ENCODE measurements at regions not wholly inside any gene's neighbourhood (a gene's known extent, or its start where the extent isn't known, plus 50 kb on each side); places are given as distances from the start of the nearest gene placed in this dataset.

- intact Hi-C loops (cut with DNase I), result no loop called here
- Histone ChIP-seq H3K27ac (no peak overlapping the region), H3K36me3 (no peaks in the 10 kb centered on the region), H3K4me1 (no peaks in the 10 kb centered on the region), H3K27me3 (no peaks in the 10 kb centered on the region), H3K4me3 (no peak overlapping the region), H3K9me3 (no peaks in the 10 kb centered on the region)
- no peak for TF ChIP-seq CTCF (IDR thresholded peaks at IDR 0.05)
- ATAC-seq (no peak), DNase-seq (no peak)
Observed at GRCh38 chr5:97636766-97637165, 453.7 kb upstream of the RIOK2 start.

- H3K27me3 ChIP-seq, result no peaks in the 10 kb centered on the region
- DNase-seq (no peak), ATAC-seq (no peak)
- H3K9me3 ChIP-seq, result no peaks in the 10 kb centered on the region
- no peaks in the 10 kb centered on the region for H3K4me1 ChIP-seq
- TF ChIP-seq CTCF (IDR thresholded peaks at IDR 0.05), result no peak
- intact Hi-C loops (cut with DNase I), result no loop called here
- no peaks in the 10 kb centered on the region for H3K36me3 ChIP-seq
- H3K4me3 ChIP-seq, result no peak overlapping the region
- no peak overlapping the region for H3K27ac ChIP-seq
Observed at GRCh38 chr5:97641081-97641480, 458.0 kb upstream of the RIOK2 start.

GRCh38 chr5:97644206-97644605 is 461.2 kb upstream of the RIOK2 start:
- H3K27ac ChIP-seq, result no peak overlapping the region
- H3K36me3 ChIP-seq, result no peaks in the 10 kb centered on the region
- intact Hi-C loops (cut with DNase I), result no loop called here
- no peak overlapping the region for H3K4me3 ChIP-seq
- no peak for DNase-seq
- H3K9me3 ChIP-seq, result no peaks in the 10 kb centered on the region
- ATAC-seq, result no peak
- no peak for TF ChIP-seq CTCF (IDR thresholded peaks at IDR 0.05)
- H3K27me3 ChIP-seq, result no peaks in the 10 kb centered on the region
- no peaks in the 10 kb centered on the region for H3K4me1 ChIP-seq

- intact Hi-C loops (cut with DNase I), result no loop called here
- no peak overlapping the region for H3K4me3 ChIP-seq
Observed at GRCh38 chr5:97644896-97645295, 461.8 kb upstream of the RIOK2 start.

GRCh38 chr5:97657239-97657638 is 474.2 kb upstream of the RIOK2 start:
- Histone ChIP-seq H3K27me3 (no peaks in the 10 kb centered on the region), H3K27ac (no peak overlapping the region), H3K9me3 (no peaks in the 10 kb centered on the region), H3K4me1 (no peaks in the 10 kb centered on the region), H3K36me3 (no peaks in the 10 kb centered on the region), H3K4me3 (no peak overlapping the region)
- ATAC-seq, result no peak
- no peak for TF ChIP-seq CTCF (IDR thresholded peaks at IDR 0.05)
- intact Hi-C loops (cut with DNase I), result no loop called here
- no peak for DNase-seq

More at GRCh38 chr5:97644896-97645295, 461.8 kb upstream of the RIOK2 start:
- no peak for TF ChIP-seq CTCF (IDR thresholded peaks at IDR 0.05)
- Histone ChIP-seq H3K9me3 (no peaks in the 10 kb centered on the region), H3K36me3 (no peaks in the 10 kb centered on the region), H3K27me3 (no peaks in the 10 kb centered on the region), H3K4me1 (no peaks in the 10 kb centered on the region), H3K27ac (no peak overlapping the region)
- ATAC-seq, result no peak
- DNase-seq, result no peak

All from upper lobe of right lung (tissue), 1 donor.